ENCODE measurements at regions not wholly inside any gene's neighbourhood (a gene's known extent, or its start where the extent isn't known, plus 50 kb on each side); places are given as distances from the start of the nearest gene placed in this dataset.
A peak's percentile ranks its signal among the peaks of the same experiment; 100 is the strongest.

DNA sequence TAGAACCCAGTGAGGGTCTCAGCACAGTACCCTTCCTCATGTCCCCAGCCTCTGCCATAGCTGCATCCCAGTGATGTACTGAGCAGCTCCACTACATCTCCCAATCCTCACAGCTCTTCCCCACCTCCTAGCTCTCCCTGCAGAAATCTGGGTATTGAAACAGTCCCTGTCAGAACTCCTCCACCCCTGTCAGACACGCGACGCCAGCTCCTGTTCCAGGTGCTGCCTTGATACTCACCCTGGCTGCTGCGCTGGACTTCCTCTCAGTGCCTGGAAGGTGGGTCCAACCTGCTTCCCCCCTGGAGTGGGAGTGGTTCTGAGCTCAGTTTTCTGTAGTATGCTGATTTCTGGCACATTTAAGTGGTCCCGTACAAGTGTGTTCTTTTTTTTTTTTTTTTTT, 160.9 kb upstream of the SLCO3A1 start:
- Histone ChIP-seq H3K27me3 (no peaks in the 10 kb centered on the region), H3K27ac (no peak overlapping the region), H3K9me3 (ENCODE audit: low read depth) (no peaks in the 10 kb centered on the region), H3K36me3 (no peaks in the 10 kb centered on the region), H3K4me1 (ENCODE audit: low read depth) (no peaks in the 10 kb centered on the region), H3K4me3 (no peak overlapping the region)
- DNase-seq (ENCODE audit: low read depth in 1 of 2, low spot score in 1 of 2) = no peak
- TF ChIP-seq, protein P1, sequence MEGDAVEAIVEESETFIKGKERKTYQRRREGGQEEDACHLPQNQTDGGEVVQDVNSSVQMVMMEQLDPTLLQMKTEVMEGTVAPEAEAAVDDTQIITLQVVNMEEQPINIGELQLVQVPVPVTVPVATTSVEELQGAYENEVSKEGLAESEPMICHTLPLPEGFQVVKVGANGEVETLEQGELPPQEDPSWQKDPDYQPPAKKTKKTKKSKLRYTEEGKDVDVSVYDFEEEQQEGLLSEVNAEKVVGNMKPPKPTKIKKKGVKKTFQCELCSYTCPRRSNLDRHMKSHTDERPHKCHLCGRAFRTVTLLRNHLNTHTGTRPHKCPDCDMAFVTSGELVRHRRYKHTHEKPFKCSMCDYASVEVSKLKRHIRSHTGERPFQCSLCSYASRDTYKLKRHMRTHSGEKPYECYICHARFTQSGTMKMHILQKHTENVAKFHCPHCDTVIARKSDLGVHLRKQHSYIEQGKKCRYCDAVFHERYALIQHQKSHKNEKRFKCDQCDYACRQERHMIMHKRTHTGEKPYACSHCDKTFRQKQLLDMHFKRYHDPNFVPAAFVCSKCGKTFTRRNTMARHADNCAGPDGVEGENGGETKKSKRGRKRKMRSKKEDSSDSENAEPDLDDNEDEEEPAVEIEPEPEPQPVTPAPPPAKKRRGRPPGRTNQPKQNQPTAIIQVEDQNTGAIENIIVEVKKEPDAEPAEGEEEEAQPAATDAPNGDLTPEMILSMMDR (IDR thresholded peaks at IDR 0.05; ENCODE audit: low read depth, low read length) = no peak

DNA sequence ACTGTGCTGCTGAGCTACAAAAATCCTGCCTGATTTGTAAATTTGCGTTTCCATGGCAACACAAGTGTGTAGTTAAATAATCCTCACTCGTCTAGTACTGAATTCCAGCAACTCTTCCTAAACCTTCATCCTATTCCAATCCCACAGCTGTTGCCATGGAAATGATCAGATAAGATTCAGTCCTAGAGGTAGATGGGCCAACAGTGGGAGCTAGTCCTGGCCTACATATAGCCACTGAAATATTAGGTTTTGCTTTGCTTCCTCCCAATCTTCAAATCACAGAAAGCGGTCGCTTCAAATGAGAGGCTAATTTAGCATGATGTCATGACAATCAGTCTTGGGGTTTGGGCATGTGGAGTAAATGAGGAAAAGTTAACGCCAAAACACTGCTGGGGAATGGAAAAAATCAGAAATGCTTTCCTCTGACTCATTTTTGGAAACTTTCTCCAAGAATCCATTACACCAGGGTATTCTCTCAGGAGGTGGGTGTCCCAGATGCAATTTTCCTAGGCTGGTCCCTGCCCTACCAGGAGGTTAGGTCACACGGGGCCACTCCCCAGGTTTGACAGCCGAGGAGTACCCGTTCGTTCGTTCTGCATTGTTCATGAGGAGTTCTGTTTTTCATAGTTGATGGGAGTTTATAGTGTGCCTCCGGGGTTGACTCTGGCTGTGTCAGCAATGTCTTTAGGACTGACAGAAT, 159.2 kb upstream of the SLCO3A1 start:
- Histone ChIP-seq H3K36me3 (no peaks in the 10 kb centered on the region), H3K4me3 (no peak overlapping the region), H3K9me3 (ENCODE audit: low read depth) (no peaks in the 10 kb centered on the region), H3K4me1 (ENCODE audit: low read depth) (no peaks in the 10 kb centered on the region), H3K27me3 (no peaks in the 10 kb centered on the region), H3K27ac (no peak overlapping the region)
- DNase-seq (ENCODE audit: low read depth in 1 of 2, low spot score in 1 of 2) = peak; percentile 7 to 90
- TF ChIP-seq, protein P1 (IDR thresholded peaks at IDR 0.05; ENCODE audit: low read depth, low read length) = no peak

DNA sequence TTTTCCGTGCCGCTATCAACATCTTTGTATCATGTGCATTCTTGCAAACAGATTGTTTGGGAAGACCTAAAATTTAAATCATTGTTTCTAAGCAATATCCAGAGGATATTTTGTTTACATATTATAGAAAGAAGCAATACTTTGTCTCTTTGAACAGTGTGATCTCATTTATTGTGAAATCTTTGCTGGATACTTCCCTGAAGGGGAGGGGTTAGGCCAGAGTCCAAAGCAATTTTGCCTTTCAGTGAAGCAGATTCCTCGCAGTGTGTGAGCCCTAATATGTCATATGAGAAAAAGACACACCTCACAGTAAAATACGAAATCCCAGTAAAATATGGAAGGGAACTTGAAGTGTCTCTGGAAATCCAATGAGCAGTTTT, 158.7 kb upstream of the SLCO3A1 start:
- Histone ChIP-seq H3K4me3 (no peak overlapping the region), H3K27ac (no peak overlapping the region), H3K27me3 (no peaks in the 10 kb centered on the region), H3K9me3 (ENCODE audit: low read depth) (no peaks in the 10 kb centered on the region), H3K36me3 (no peaks in the 10 kb centered on the region), H3K4me1 (ENCODE audit: low read depth) (no peaks in the 10 kb centered on the region)
- TF ChIP-seq, protein P1 (IDR thresholded peaks at IDR 0.05; ENCODE audit: low read depth, low read length) = no peak
- DNase-seq (ENCODE audit: low read depth in 1 of 2, low spot score in 1 of 2) = peak in 1 of 2 donors; percentile 86

DNA sequence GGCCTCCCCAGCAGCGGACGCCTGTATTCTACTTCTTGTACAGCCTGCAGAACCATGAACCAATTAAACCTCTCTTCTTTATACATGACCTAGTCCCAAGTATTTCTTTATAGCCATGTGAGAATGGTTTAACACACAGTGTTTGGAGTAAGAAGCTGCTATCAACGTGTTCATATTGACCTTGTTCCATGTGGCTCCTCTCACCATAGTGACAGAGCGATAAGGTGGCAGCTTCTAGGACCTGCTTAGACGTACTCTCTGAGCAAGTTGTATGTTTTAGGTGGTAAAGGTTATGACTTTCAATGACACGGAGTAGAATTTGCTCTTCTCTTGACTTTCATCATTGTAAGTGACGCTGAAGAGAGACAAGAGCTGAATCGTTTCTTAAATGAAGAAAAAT, 157.7 kb upstream of the SLCO3A1 start:
- no peaks in the 10 kb centered on the region for H3K4me1 ChIP-seq (ENCODE audit: low read depth)
- TF ChIP-seq, protein P1 (IDR thresholded peaks at IDR 0.05; ENCODE audit: low read depth, low read length) = no peak
- DNase-seq (ENCODE audit: low read depth in 1 of 2, low spot score in 1 of 2) = no peak
- H3K27me3 ChIP-seq = no peaks in the 10 kb centered on the region
- no peaks in the 10 kb centered on the region for H3K36me3 ChIP-seq
- no peak overlapping the region for H3K4me3 ChIP-seq
- no peak overlapping the region for H3K27ac ChIP-seq
- no peaks in the 10 kb centered on the region for H3K9me3 ChIP-seq (ENCODE audit: low read depth)

DNA sequence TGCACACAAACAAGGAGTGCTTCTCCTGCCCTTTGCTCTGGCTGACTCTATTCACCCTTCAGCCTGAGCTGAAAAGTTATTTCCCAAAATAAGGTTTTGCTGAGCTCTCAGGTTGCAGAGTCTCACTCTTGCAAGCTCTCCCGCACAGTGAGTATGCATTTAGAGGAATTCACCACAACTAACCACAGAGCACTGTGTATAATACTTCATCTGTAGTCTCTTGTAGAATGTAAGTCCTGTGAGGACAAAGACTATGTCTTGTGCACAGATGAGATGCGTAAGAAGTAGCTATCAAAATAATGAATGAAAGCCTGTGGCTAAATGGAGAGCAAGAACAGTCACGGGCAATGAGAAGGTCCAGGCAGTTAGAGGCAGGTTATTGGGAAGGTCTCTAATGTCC, 156.5 kb upstream of the SLCO3A1 start:
- no peak for DNase-seq (ENCODE audit: low read depth in 1 of 2, low spot score in 1 of 2)
- TF ChIP-seq, protein P1 (IDR thresholded peaks at IDR 0.05; ENCODE audit: low read depth, low read length) = no peak
- H3K27ac ChIP-seq = no peak overlapping the region
- H3K36me3 ChIP-seq = no peaks in the 10 kb centered on the region
- H3K4me3 ChIP-seq = no peak overlapping the region
- H3K27me3 ChIP-seq = no peaks in the 10 kb centered on the region
- H3K4me1 ChIP-seq (ENCODE audit: low read depth) = no peaks in the 10 kb centered on the region
- no peaks in the 10 kb centered on the region for H3K9me3 ChIP-seq (ENCODE audit: low read depth)

Measured in cardiac muscle cell (in vitro differentiated cells and primary cell).